HepG2 (cell line): ENCODE measurements at regions not wholly inside any gene's neighbourhood (a gene's known extent, or its start where the extent isn't known, plus 50 kb on each side); places are given as distances from the start of the nearest gene placed in this dataset.

ENCODE experiments used
- ATAC-seq: fragments of 200-7000 bp; cut with Tn5 transposase; 3 replicates; pipeline ENCODE4 v1.9.1; 2020; ENCODE audit warnings: mild to moderate bottlenecking, moderate library complexity
- BruUV-seq: library from RNA; stranded (reverse); fragments of 400-500 nt; replicated peaks from 2 replicates; lab custom pipeline; 2021; lab: Mats Ljungman, UMichigan
- CTCF ChIA-PET: fragments of 300-600 bp; formaldehyde crosslinking; extraction: SDS; loops from one replicate; lab custom pipeline; 2021; ENCODE audit warnings: low total read pairs, inconsistent platforms, low intra/inter-chr PET ratio; lab: Yijun Ruan, JAX
- POLR2A ChIA-PET: fragments of 350-600 bp; sonication (Branson Sonifier 250); formaldehyde crosslinking; loops from one replicate; lab custom pipeline; 2020; ENCODE audit warnings: antibody characterized with exemption, inconsistent platforms; lab: Yijun Ruan, JAX
- DNase-seq: peaks from one replicate; pipeline ENCODE4 v3.0.0-alpha.2; 2015; ENCODE audit warnings: low spot score
- FAIRE-seq: peaks from 3 replicates; lab custom pipeline; 2011; peaks lifted over from hg19 to GRCh38; lab: Jason Lieb, UNC
- H2AFZ ChIP-seq: one replicate; pipeline ENCODE4 v1.6.1; 2011; ENCODE audit warnings: low read length, inconsistent platforms
- H3K27ac ChIP-seq: fragments of 300-600 bp; 3 replicates; pipeline ENCODE4 v1.8.0; 2011; ENCODE audit warnings: mixed run types, mild to moderate bottlenecking, mixed read lengths, low read length, inconsistent platforms; ENCODE audit not compliant: insufficient read depth; ENCODE audit errors: extremely low read length
- H3K27me3 ChIP-seq, 2 experiments: fragments of 200-600 bp in 1 of 2; 2 replicates in 1 of 2; 3 replicates in 1 of 2; pipeline versions ENCODE4 v1.6.0 to v1.8.0; 2011; ENCODE audit warnings: low read length in 2 of 2, mild to moderate bottlenecking in 2 of 2, moderate library complexity in 2 of 2, inconsistent platforms in 1 of 2; ENCODE audit not compliant: insufficient read depth in 2 of 2, control insufficient read depth in 1 of 2
- H3K36me3 ChIP-seq, 2 experiments: fragments of 200-600 bp in 1 of 2; replicated peaks in 1 of 2; 2 replicates in 1 of 2; 3 replicates in 1 of 2; pipeline versions ENCODE4 v1.5.1 to v1.8.0; 2011; ENCODE audit warnings: low read length in 2 of 2, inconsistent platforms in 1 of 2; ENCODE audit not compliant: insufficient read depth in 2 of 2, control insufficient read depth in 1 of 2
- H3K4me1 ChIP-seq: 2 replicates; pipeline ENCODE4 v1.5.1; 2012; ENCODE audit warnings: low read length, inconsistent platforms; ENCODE audit not compliant: insufficient read depth
- H3K4me2 ChIP-seq: 2 replicates; pipeline ENCODE4 v1.6.0; 2011; ENCODE audit warnings: low read depth, low read length, inconsistent platforms
- H3K4me3 ChIP-seq, 3 experiments: fragments of 200-600 bp in 1 of 3; sonication (generic), shearing (Covaris generic) in 1 of 3; replicated peaks in 1 of 3; 2 replicates each; pipeline ENCODE4 v1.5.1; 2011 to 2016; ENCODE audit warnings: low read length in 3 of 3, inconsistent platforms in 2 of 3, low read depth in 2 of 3, mild to moderate bottlenecking in 2 of 3, control low read depth in 1 of 3, mixed read lengths in 1 of 3; ENCODE audit not compliant: insufficient read depth in 1 of 3
- H3K79me2 ChIP-seq: one replicate; pipeline ENCODE4 v1.6.1; 2011; ENCODE audit warnings: low read length, inconsistent platforms; ENCODE audit not compliant: insufficient read depth
- H3K9ac ChIP-seq: 2 replicates; pipeline ENCODE4 v1.6.0; 2011; ENCODE audit warnings: mild to moderate bottlenecking, low read depth, low read length, inconsistent platforms; ENCODE audit not compliant: insufficient read depth
- H3K9me3 ChIP-seq: 2 replicates; pipeline ENCODE4 v1.5.1; 2012; ENCODE audit warnings: mild to moderate bottlenecking, low read length
- H4K20me1 ChIP-seq: 2 replicates; pipeline ENCODE4 v1.6.0; 2011; ENCODE audit warnings: inconsistent platforms, mild to moderate bottlenecking, low read length, moderate library complexity; ENCODE audit not compliant: insufficient read depth
- DR1 ChIP-seq: sonication (generic); formaldehyde crosslinking; IDR thresholded peaks from 2 replicates; pipeline ENCODE4 v1.8.0; 2021; ENCODE audit warnings: mild to moderate bottlenecking, missing genetic modification reagents, inconsistent platforms
- GMEB1 ChIP-seq: sonication (generic); formaldehyde crosslinking; IDR thresholded peaks from 2 replicates; pipeline ENCODE4 v1.5.1; 2020; ENCODE audit warnings: missing genetic modification reagents, mild to moderate bottlenecking, borderline replicate concordance
- HOXA5 ChIP-seq: sonication (generic); formaldehyde crosslinking; IDR thresholded peaks from 2 replicates; pipeline ENCODE4 v1.4.0; 2020; ENCODE audit warnings: missing genetic modification reagents
- MTF2 ChIP-seq: sonication (generic); formaldehyde crosslinking; IDR thresholded peaks from 2 replicates; pipeline ENCODE4 v1.5.0; 2020; ENCODE audit warnings: missing genetic modification reagents, borderline replicate concordance
- NR1H2 ChIP-seq: sonication (generic); formaldehyde crosslinking; IDR thresholded peaks from 2 replicates; pipeline ENCODE4 v1.8.1; 2022; ENCODE audit warnings: low read depth, missing genetic modification reagents, borderline replicate concordance
- NR2C2 ChIP-seq: sonication (generic); formaldehyde crosslinking; IDR thresholded peaks from 2 replicates; pipeline ENCODE4 v1.4.0; 2020; ENCODE audit warnings: missing genetic modification reagents, mild to moderate bottlenecking, moderate library complexity, borderline replicate concordance
- NR3C1 ChIP-seq: sonication (generic); formaldehyde crosslinking; IDR thresholded peaks from 2 replicates; pipeline ENCODE4 v1.4.0; 2020; ENCODE audit warnings: missing genetic modification reagents
- PHF5A ChIP-seq: IDR thresholded peaks from one replicate; pipeline ENCODE4 v1.6.1; 2018; ENCODE audit warnings: low read depth, missing genetic modification reagents; ENCODE audit not compliant: unreplicated experiment
- REPIN1 ChIP-seq: sonication (generic); formaldehyde crosslinking; IDR thresholded peaks from 2 replicates; pipeline ENCODE4 v1.8.0; 2022; ENCODE audit warnings: missing genetic modification reagents, low read depth, mild to moderate bottlenecking, borderline replicate concordance
- SNAPC4 ChIP-seq: sonication (generic); formaldehyde crosslinking; IDR thresholded peaks from 2 replicates; pipeline ENCODE4 v1.4.0; 2020; ENCODE audit warnings: mild to moderate bottlenecking, missing genetic modification reagents
- TFDP2 ChIP-seq: sonication (generic); formaldehyde crosslinking; IDR thresholded peaks from 2 replicates; pipeline ENCODE4 v1.4.0; 2020; ENCODE audit warnings: missing genetic modification reagents
- THAP7 ChIP-seq: sonication (generic); formaldehyde crosslinking; IDR thresholded peaks from 2 replicates; pipeline ENCODE4 v1.8.1; 2023; ENCODE audit warnings: mild to moderate bottlenecking, missing genetic modification reagents
- WIZ ChIP-seq: sonication (generic); formaldehyde crosslinking; IDR thresholded peaks from 2 replicates; pipeline ENCODE4 v1.5.1; 2020; ENCODE audit warnings: mild to moderate bottlenecking, missing genetic modification reagents
- ZNF382 ChIP-seq: sonication (generic); formaldehyde crosslinking; IDR thresholded peaks from 2 replicates; pipeline ENCODE4 v1.5.0; 2020; ENCODE audit warnings: missing genetic modification reagents, mild to moderate bottlenecking, borderline replicate concordance
- WGBS: methylation state at CpG from one replicate; pipeline ENCODE4 v1.1.6; 2017; ENCODE audit warnings: low lambda C conversion rate; 5-methylcytosine and 5-hydroxymethylcytosine counted together
- in situ Hi-C: cut with HindIII; loops from 2 replicates; pipeline ENCODE4 v1.10.0; 2017; ENCODE audit warnings: low pct_unique_long_range_greater_than_20kb; ENCODE audit not compliant: extremely low pct_ligation_motif_present
- intact Hi-C: fragments of 100-400 bp; cut with micrococcal nuclease; formaldehyde crosslinking; loops from one replicate; pipeline ENCODE4 v1.10.0; 2022; ENCODE audit not compliant: unreplicated experiment

GRCh38 chr2:118431997-118432396, 343.7 kb downstream of the INSIG2 start:
- Histone ChIP-seq H3K27me3 (no peaks in the 10 kb centered on the region), H3K36me3 (no peaks in the 10 kb centered on the region), H3K27ac (no peak overlapping the region), H3K9me3 (no peaks in the 10 kb centered on the region), H3K79me2 (no peaks in the 10 kb centered on the region), H3K4me1 (no peaks in the 10 kb centered on the region), H2AFZ (no peak overlapping the region)
- intact Hi-C loops (no loop called here), in situ Hi-C loops (no loop called here)
- no TSS peak for BruUV-seq
- DNase-seq (no peak), FAIRE-seq (no peak)
- ChIA-PET POLR2A (no interaction called here), CTCF (no interaction called here)
- TF ChIP-seq NR3C1 (no peak), TFDP2 (CRISPR knock-in tag) (no peak), ZNF382 (CRISPR knock-in tag) (no peak), WIZ (CRISPR knock-in tag) (no peak), NR1H2 (CRISPR knock-in tag) (no peak), GMEB1 (CRISPR knock-in tag) (no peak), DR1 (CRISPR knock-in tag) (no peak), SNAPC4 (no peak), REPIN1 (CRISPR knock-in tag) (no peak), THAP7 (no peak), MTF2 (no peak), NR2C2 (CRISPR knock-in tag) (no peak), PHF5A (CRISPR knock-in tag) (no peak), HOXA5 (CRISPR knock-in tag) (no peak)
- TF ChIP-seq, all 625 proteins: peak for 0
- no peak overlapping the region for H3K4me3 ChIP-seq
- H4K20me1 ChIP-seq, result no peaks in the 10 kb centered on the region
- 70% methylated on average over 4 of the region's 4 CpGs for WGBS
- no peak overlapping the region for H3K9ac ChIP-seq
- ATAC-seq, result no peak
- no peak overlapping the region for H3K4me2 ChIP-seq
